Kidney epithelial cell (primary cell): ENCODE measurements at regions not wholly inside any gene's neighbourhood (a gene's known extent, or its start where the extent isn't known, plus 50 kb on each side); places are given as distances from the start of the nearest gene placed in this dataset.

Experiments
- DNase-seq: peaks from one replicate; pipeline ENCODE4 v3.0.0-alpha.2; 2010; ENCODE audit warnings: low read depth
- H3K27me3 ChIP-seq: 2 replicates; pipeline ENCODE4 v1.6.0; 2011; ENCODE audit warnings: low read length; ENCODE audit not compliant: control insufficient read depth, insufficient read depth
- H3K36me3 ChIP-seq: 2 replicates; pipeline ENCODE4 v1.5.1; 2011; ENCODE audit warnings: low read length; ENCODE audit not compliant: control insufficient read depth, insufficient read depth
- H3K4me3 ChIP-seq: 2 replicates; pipeline ENCODE4 v1.5.1; 2011; ENCODE audit warnings: low read depth, mild to moderate bottlenecking, control low read depth, low read length
- CTCF ChIP-seq: IDR thresholded peaks from 2 replicates; pipeline ENCODE4 v1.5.1; 2011; ENCODE audit warnings: mild to moderate bottlenecking, moderate library complexity, low read length, control low read depth, inconsistent platforms; ENCODE audit not compliant: insufficient read depth, poor library complexity, severe bottlenecking

- no peak for TF ChIP-seq CTCF
These were observed 684.3 kb upstream of the NRP1 start for GRCh38 chr10:34018784-34019183.

GRCh38 chr10:34018129-34018528 lies 683.7 kb upstream of the NRP1 start:
- TF ChIP-seq CTCF = no peak
- H3K27me3 ChIP-seq = no peaks in the 10 kb centered on the region
- no peak for DNase-seq
- no peak overlapping the region for H3K4me3 ChIP-seq
- H3K36me3 ChIP-seq = no peaks in the 10 kb centered on the region

More at GRCh38 chr10:34018784-34019183, 684.3 kb upstream of the NRP1 start:
- no peak overlapping the region for H3K4me3 ChIP-seq
- no peaks in the 10 kb centered on the region for H3K27me3 ChIP-seq
- DNase-seq = no peak
- no peaks in the 10 kb centered on the region for H3K36me3 ChIP-seq

GRCh38 chr10:34017281-34017680 lies 682.8 kb upstream of the NRP1 start:
- TF ChIP-seq CTCF = peak; percentile 18
- no peaks in the 10 kb centered on the region for H3K27me3 ChIP-seq

GRCh38 chr10:34016576-34016975 lies 682.1 kb upstream of the NRP1 start:
- DNase-seq = no peak

More at GRCh38 chr10:34017281-34017680, 682.8 kb upstream of the NRP1 start:
- Histone ChIP-seq H3K4me3 (no peak overlapping the region), H3K36me3 (no peaks in the 10 kb centered on the region)
- DNase-seq = no peak

GRCh38 chr10:34015700-34016099 lies 681.2 kb upstream of the NRP1 start:
- H3K27me3 ChIP-seq = no peaks in the 10 kb centered on the region
- DNase-seq = no peak
- no peak for TF ChIP-seq CTCF
- no peaks in the 10 kb centered on the region for H3K36me3 ChIP-seq
- H3K4me3 ChIP-seq = no peak overlapping the region

More at GRCh38 chr10:34016576-34016975, 682.1 kb upstream of the NRP1 start:
- no peak overlapping the region for H3K4me3 ChIP-seq
- no peaks in the 10 kb centered on the region for H3K27me3 ChIP-seq
- H3K36me3 ChIP-seq = no peaks in the 10 kb centered on the region
- no peak for TF ChIP-seq CTCF

GRCh38 chr10:34013235-34013634 lies 678.8 kb upstream of the NRP1 start:
- TF ChIP-seq CTCF = no peak
- Histone ChIP-seq H3K27me3 (no peaks in the 10 kb centered on the region), H3K4me3 (no peak overlapping the region), H3K36me3 (no peaks in the 10 kb centered on the region)
- no peak for DNase-seq
